Tibial artery (tissue), 4 donors: ENCODE measurements at regions not wholly inside any gene's neighbourhood (a gene's known extent, or its start where the extent isn't known, plus 50 kb on each side); places are given as distances from the start of the nearest gene placed in this dataset.

Experiments
- DNase-seq, 2 donors: peaks; one replicate each; pipeline ENCODE4 v3.0.0-alpha.2; 2019
- H3K27ac ChIP-seq, 2 donors: fragments of 200-600 bp; sonication (generic) in 1 of 2; 1 replicate in 1 of 2; 2 replicates in 1 of 2; pipeline ENCODE4 v1.5.1; 2018 to 2019; ENCODE audit warnings: mild to moderate bottlenecking in 1 of 2
- H3K27me3 ChIP-seq, 2 donors: fragments of 200-600 bp; sonication (generic) in 1 of 2; one replicate each; pipeline versions ENCODE4 v1.5.1 to v1.6.0; 2016 to 2019
- H3K36me3 ChIP-seq, 3 donors: fragments of 200-600 bp; sonication (generic) in 2 of 3; one replicate each; pipeline ENCODE4 v1.5.1; 2016 to 2019; ENCODE audit warnings: mild to moderate bottlenecking in 2 of 3
- H3K4me1 ChIP-seq, 4 donors: fragments of 200-600 bp; sonication (generic) in 2 of 4; 1 replicate in 3 of 4; 2 replicates in 1 of 4; pipeline ENCODE4 v1.5.1; 2016 to 2019
- H3K4me3 ChIP-seq, 2 donors: fragments of 200-600 bp; sonication (generic) in 1 of 2; 1 replicate in 1 of 2; 2 replicates in 1 of 2; pipeline ENCODE4 v1.5.1; 2018 to 2019; ENCODE audit warnings: mild to moderate bottlenecking in 2 of 2
- H3K9me3 ChIP-seq, 3 donors: fragments of 200-600 bp; sonication (generic) in 1 of 3; one replicate each; pipeline ENCODE4 v1.5.1; 2016 to 2019
- intact Hi-C: fragments of 100-400 bp; cut with DNase I; formaldehyde crosslinking; loops from one replicate; pipeline ENCODE4 v1.15.0; 2023; ENCODE audit warnings: low total_unique reads
- TF ChIP-seq, protein P1 (sequence below), 2 experiments: fragments of 200-600 bp in 1 of 2; fragments of 450-650 bp in 1 of 2; IDR thresholded peaks; one replicate each; pipeline ENCODE4 v1.5.1; 2017 to 2019; ENCODE audit warnings: antibody characterized with exemption in 2 of 2, mild to moderate bottlenecking in 1 of 2, moderate library complexity in 1 of 2

DNA sequence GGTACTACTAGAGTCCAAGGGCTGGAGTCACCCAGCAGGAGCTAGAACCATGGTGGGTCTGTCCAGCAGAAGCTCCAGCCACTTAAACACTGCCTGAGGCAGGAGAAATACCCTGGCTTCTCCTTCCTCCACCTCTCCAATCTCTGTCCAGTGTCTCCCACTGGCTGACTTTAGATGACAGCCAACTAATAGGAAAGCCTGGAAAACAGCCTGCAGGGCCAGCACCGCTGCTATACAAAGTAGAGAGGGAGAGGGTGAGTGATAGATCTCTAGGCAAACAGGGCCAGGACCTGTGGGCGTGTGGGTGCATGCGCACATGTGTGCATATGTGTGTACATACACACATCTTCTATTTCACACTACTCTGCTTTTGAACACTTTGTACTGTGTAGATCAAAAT lies 56.5 kb upstream of the ATP8A1 start:
- no peak for DNase-seq
- intact Hi-C loops, result no loop called here
- no peaks in the 10 kb centered on the region for H3K9me3 ChIP-seq
- H3K27ac ChIP-seq, result no peak overlapping the region
- H3K4me1 ChIP-seq, result no peaks in the 10 kb centered on the region
- H3K36me3 ChIP-seq, result no peaks in the 10 kb centered on the region
- TF ChIP-seq, protein P1, sequence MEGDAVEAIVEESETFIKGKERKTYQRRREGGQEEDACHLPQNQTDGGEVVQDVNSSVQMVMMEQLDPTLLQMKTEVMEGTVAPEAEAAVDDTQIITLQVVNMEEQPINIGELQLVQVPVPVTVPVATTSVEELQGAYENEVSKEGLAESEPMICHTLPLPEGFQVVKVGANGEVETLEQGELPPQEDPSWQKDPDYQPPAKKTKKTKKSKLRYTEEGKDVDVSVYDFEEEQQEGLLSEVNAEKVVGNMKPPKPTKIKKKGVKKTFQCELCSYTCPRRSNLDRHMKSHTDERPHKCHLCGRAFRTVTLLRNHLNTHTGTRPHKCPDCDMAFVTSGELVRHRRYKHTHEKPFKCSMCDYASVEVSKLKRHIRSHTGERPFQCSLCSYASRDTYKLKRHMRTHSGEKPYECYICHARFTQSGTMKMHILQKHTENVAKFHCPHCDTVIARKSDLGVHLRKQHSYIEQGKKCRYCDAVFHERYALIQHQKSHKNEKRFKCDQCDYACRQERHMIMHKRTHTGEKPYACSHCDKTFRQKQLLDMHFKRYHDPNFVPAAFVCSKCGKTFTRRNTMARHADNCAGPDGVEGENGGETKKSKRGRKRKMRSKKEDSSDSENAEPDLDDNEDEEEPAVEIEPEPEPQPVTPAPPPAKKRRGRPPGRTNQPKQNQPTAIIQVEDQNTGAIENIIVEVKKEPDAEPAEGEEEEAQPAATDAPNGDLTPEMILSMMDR (IDR thresholded peaks at IDR 0.05), result no peak
- H3K4me3 ChIP-seq, result no peak overlapping the region
- no peaks in the 10 kb centered on the region for H3K27me3 ChIP-seq

- TF ChIP-seq, protein P1 (IDR thresholded peaks at IDR 0.05), result no peak
- H3K36me3 ChIP-seq, result no peaks in the 10 kb centered on the region
- H3K4me3 ChIP-seq, result no peak overlapping the region
- intact Hi-C loops, result no loop called here
- H3K27ac ChIP-seq, result no peak overlapping the region
- no peaks in the 10 kb centered on the region for H3K4me1 ChIP-seq
- no peaks in the 10 kb centered on the region for H3K27me3 ChIP-seq
- no peak for DNase-seq
- no peaks in the 10 kb centered on the region for H3K9me3 ChIP-seq
Observed at GRCh38 chr4:42712854-42713253, 55.9 kb upstream of the ATP8A1 start.

DNA sequence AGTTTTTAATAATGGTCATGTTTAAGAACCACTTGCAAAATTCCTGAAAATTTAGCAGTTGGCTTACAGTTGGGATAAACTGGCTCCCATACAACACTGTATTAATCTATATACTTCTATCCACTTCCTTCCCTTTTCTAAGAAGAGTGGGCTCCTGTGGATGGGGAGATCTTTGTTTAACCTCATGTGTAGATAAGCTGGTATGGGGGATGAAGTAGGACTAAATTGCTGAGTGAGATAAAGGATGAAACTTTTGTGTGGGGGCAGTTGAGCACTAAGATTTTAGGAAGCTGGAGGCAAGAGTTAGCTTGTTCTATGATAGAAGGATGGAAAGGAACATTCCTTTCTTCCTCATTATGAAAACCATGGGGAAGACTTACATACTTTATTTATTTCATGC lies 54.6 kb upstream of the ATP8A1 start:
- Histone ChIP-seq H3K4me1 (no peaks in the 10 kb centered on the region), H3K27me3 (no peaks in the 10 kb centered on the region), H3K36me3 (no peaks in the 10 kb centered on the region), H3K9me3 (no peaks in the 10 kb centered on the region), H3K27ac (no peak overlapping the region), H3K4me3 (no peak overlapping the region)
- DNase-seq, result no peak
- TF ChIP-seq, protein P1 (IDR thresholded peaks at IDR 0.05), result no peak
- intact Hi-C loops, result no loop called here

DNA sequence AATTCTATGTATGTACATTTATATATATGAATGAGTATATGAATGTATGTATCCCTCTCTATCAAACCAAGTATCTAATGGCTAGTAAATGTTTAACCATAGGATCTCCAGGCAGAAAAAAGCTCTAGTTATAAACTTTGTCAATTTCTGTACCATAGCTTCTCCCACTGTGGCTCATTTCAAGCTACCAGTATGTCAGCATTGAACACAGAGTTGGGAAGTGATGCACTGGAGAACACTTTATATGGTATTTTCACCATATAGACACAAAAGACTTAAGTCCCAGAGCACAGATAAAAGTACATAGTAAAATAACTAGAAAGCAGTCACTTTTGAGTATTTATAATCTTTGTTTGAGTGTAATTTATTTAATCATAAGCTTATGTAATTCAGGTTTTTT lies 53.9 kb upstream of the ATP8A1 start:
- Histone ChIP-seq H3K36me3 (no peaks in the 10 kb centered on the region), H3K4me3 (no peak overlapping the region), H3K27ac (no peak overlapping the region), H3K4me1 (no peaks in the 10 kb centered on the region), H3K9me3 (no peaks in the 10 kb centered on the region), H3K27me3 (no peaks in the 10 kb centered on the region)
- TF ChIP-seq, protein P1 (IDR thresholded peaks at IDR 0.05), result no peak
- intact Hi-C loops, result no loop called here
- no peak for DNase-seq

- H3K4me1 ChIP-seq, result no peaks in the 10 kb centered on the region
- no peak overlapping the region for H3K27ac ChIP-seq
- TF ChIP-seq, protein P1 (IDR thresholded peaks at IDR 0.05), result no peak
- intact Hi-C loops, result no loop called here
- H3K36me3 ChIP-seq, result no peaks in the 10 kb centered on the region
- H3K9me3 ChIP-seq, result no peaks in the 10 kb centered on the region
- DNase-seq, result no peak
- no peak overlapping the region for H3K4me3 ChIP-seq
- no peaks in the 10 kb centered on the region for H3K27me3 ChIP-seq
Observed at GRCh38 chr4:42710329-42710728, 53.4 kb upstream of the ATP8A1 start.

- DNase-seq, result no peak
- Histone ChIP-seq H3K4me1 (no peaks in the 10 kb centered on the region), H3K9me3 (no peaks in the 10 kb centered on the region), H3K27ac (no peak overlapping the region), H3K4me3 (no peak overlapping the region), H3K27me3 (no peaks in the 10 kb centered on the region), H3K36me3 (no peaks in the 10 kb centered on the region)
- intact Hi-C loops, result no loop called here
- TF ChIP-seq, protein P1 (IDR thresholded peaks at IDR 0.05), result no peak
Observed at GRCh38 chr4:42709392-42710065, 52.6 kb upstream of the ATP8A1 start.
